ENCODE measurements at regions not wholly inside any gene's neighbourhood (a gene's known extent, or its start where the extent isn't known, plus 50 kb on each side); places are given as distances from the start of the nearest gene placed in this dataset.

- ChIA-PET CTCF (no interaction called here), POLR2A (ENCODE audit: low non-redundant PET) (no interaction called here)
- no peak for TF ChIP-seq CTCF (conservative IDR thresholded peaks at IDR 0.05; ENCODE audit: low read depth)
- H3K27ac ChIP-seq = no peak overlapping the region
- no peak for DNase-seq (ENCODE audit: low spot score)
Measured at GRCh38 chrX:113868711-113869110, 715.2 kb upstream of the HTR2C start.

GRCh38 chrX:113868177-113868576, 715.7 kb upstream of the HTR2C start:
- no peak for DNase-seq (ENCODE audit: low spot score)
- no peak overlapping the region for H3K27ac ChIP-seq
- ChIA-PET POLR2A (ENCODE audit: low non-redundant PET) (no interaction called here), CTCF (no interaction called here)
- TF ChIP-seq CTCF (conservative IDR thresholded peaks at IDR 0.05; ENCODE audit: low read depth) = no peak

GRCh38 chrX:113849408-113849807, 734.5 kb upstream of the HTR2C start:
- no peak for DNase-seq (ENCODE audit: low spot score)
- no peak overlapping the region for H3K27ac ChIP-seq
- ChIA-PET POLR2A (ENCODE audit: low non-redundant PET) (no interaction called here), CTCF (no interaction called here)
- no peak for TF ChIP-seq CTCF (conservative IDR thresholded peaks at IDR 0.05; ENCODE audit: low read depth)

- ChIA-PET POLR2A (ENCODE audit: low non-redundant PET) (no interaction called here), CTCF (no interaction called here)
- no peak for TF ChIP-seq CTCF (conservative IDR thresholded peaks at IDR 0.05; ENCODE audit: low read depth)
- DNase-seq (ENCODE audit: low spot score) = peak; percentile 0
- H3K27ac ChIP-seq = no peak overlapping the region
Measured at GRCh38 chrX:113833096-113834055, 750.5 kb upstream of the HTR2C start.

- ChIA-PET POLR2A (ENCODE audit: low non-redundant PET) (no interaction called here), CTCF (no interaction called here)
- no peak for TF ChIP-seq CTCF (conservative IDR thresholded peaks at IDR 0.05; ENCODE audit: low read depth)
- H3K27ac ChIP-seq = no peak overlapping the region
- no peak for DNase-seq (ENCODE audit: low spot score)
Measured at GRCh38 chrX:113828470-113828869, 755.4 kb upstream of the HTR2C start.

GRCh38 chrX:113818346-113818745, 765.5 kb upstream of the HTR2C start:
- CTCF ChIA-PET = interaction anchor here (0.6 kb wide), 1 partner anchor 170 kb away, joined by 3 read pairs; no protein-coding TSS in a partner anchor
- no peak for DNase-seq (ENCODE audit: low spot score)
- POLR2A ChIA-PET (ENCODE audit: low non-redundant PET) = no interaction called here
- TF ChIP-seq CTCF (conservative IDR thresholded peaks at IDR 0.05; ENCODE audit: low read depth) = no peak
- H3K27ac ChIP-seq = no peak overlapping the region
